NCI-H748 (cell line): ENCODE measurements at regions not wholly inside any gene's neighbourhood (a gene's known extent, or its start where the extent isn't known, plus 50 kb on each side); places are given as distances from the start of the nearest gene placed in this dataset.

Experiments used
- DNase-seq: peaks from one replicate; lab custom pipeline; 2025; ENCODE audit not compliant: unreplicated experiment; lab: John Stamatoyannopoulos, UW

- DNase-seq = no peak
Observed at GRCh38 chr6:1094306-1094705, 217.6 kb upstream of the FOXQ1 start.

- no peak for DNase-seq
Observed at GRCh38 chr6:1091900-1092299, 220.0 kb upstream of the FOXQ1 start.

- DNase-seq = no peak
Observed at GRCh38 chr6:1089859-1090258, 222.0 kb upstream of the FOXQ1 start.

GRCh38 chr6:1088492-1089001 lies 223.4 kb upstream of the FOXQ1 start:
- DNase-seq = no peak

- no peak for DNase-seq
Observed at GRCh38 chr6:1087154-1087843, 224.6 kb upstream of the FOXQ1 start.

GRCh38 chr6:1086446-1087153 lies 225.3 kb upstream of the FOXQ1 start:
- no peak for DNase-seq

GRCh38 chr6:1082285-1082935 lies 229.5 kb upstream of the FOXQ1 start:
- no peak for DNase-seq

- DNase-seq = no peak
Observed at GRCh38 chr6:1081551-1082284, 230.2 kb upstream of the FOXQ1 start.

GRCh38 chr6:1080453-1081337 lies 231.2 kb upstream of the FOXQ1 start:
- DNase-seq = no peak

- DNase-seq = no peak
Observed at GRCh38 chr6:1079525-1079924, 232.4 kb upstream of the FOXQ1 start.

- DNase-seq = no peak
Observed at GRCh38 chr6:1077478-1078416, 234.2 kb upstream of the FOXQ1 start.

GRCh38 chr6:1076531-1077459 lies 235.1 kb upstream of the FOXQ1 start:
- no peak for DNase-seq

GRCh38 chr6:1075880-1076279 lies 236.0 kb upstream of the FOXQ1 start:
- DNase-seq = no peak

- DNase-seq = no peak
Observed at GRCh38 chr6:1075444-1075843, 236.5 kb upstream of the FOXQ1 start.

- DNase-seq = no peak
Observed at GRCh38 chr6:1070085-1070521, 241.8 kb upstream of the FOXQ1 start.

- DNase-seq = no peak
Observed at GRCh38 chr6:1068905-1069304, 243.0 kb upstream of the FOXQ1 start.

GRCh38 chr6:1068068-1068467 lies 243.8 kb upstream of the FOXQ1 start:
- DNase-seq = no peak

- no peak for DNase-seq
Observed at GRCh38 chr6:1067346-1067745, 244.6 kb upstream of the FOXQ1 start.
